ENCODE measurements at regions not wholly inside any gene's neighbourhood (a gene's known extent, or its start where the extent isn't known, plus 50 kb on each side); places are given as distances from the start of the nearest gene placed in this dataset.

- Histone ChIP-seq H3K4me1 (ENCODE audit: control insufficient read depth in 1 of 2, insufficient read depth in 2 of 2, low read length in 2 of 2) (no peaks in the 10 kb centered on the region), H3K9me2 (ENCODE audit: insufficient read depth) (no peaks in the 10 kb centered on the region), H3K9ac (ENCODE audit: low read length) (no peak overlapping the region), H3K4me2 (ENCODE audit: low read length) (no peak overlapping the region), H2AFZ (ENCODE audit: low read depth, low read length, poor library complexity, severe bottlenecking) (no peak overlapping the region), H3K4me3 (replicated peaks in 1 of 2; ENCODE audit: low read depth in 1 of 2, low read length in 2 of 2) (no peak overlapping the region), H3K27ac (ENCODE audit: low read depth, low read length) (no peak overlapping the region), H4K20me1 (ENCODE audit: insufficient read depth) (no peaks in the 10 kb centered on the region), H3K9me3 (ENCODE audit: control insufficient read depth in 1 of 2, insufficient read depth in 1 of 2, low read depth in 1 of 2, low read length in 2 of 2) (no peaks in the 10 kb centered on the region), H3K27me3 (ENCODE audit: insufficient read depth, low read length) (no peaks in the 10 kb centered on the region), H3K79me2 (ENCODE audit: insufficient read depth, low read length) (no peaks in the 10 kb centered on the region), H3K36me3 (ENCODE audit: control insufficient read depth in 1 of 2, insufficient read depth in 2 of 2, low read length in 2 of 2) (no peaks in the 10 kb centered on the region)
- RAD21 ChIA-PET (ENCODE audit: low non-redundant PET in 1 of 2, low total read pairs in 2 of 2, uncharacterized antibody in 2 of 2, unreplicated experiment in 2 of 2): no interaction called here
- intact Hi-C loops (cut with micrococcal nuclease): loop anchor here (10.0 kb wide), 2 partner anchors 1148 to 1618 kb away; no protein-coding TSS in a partner anchor
- no TSS peak for BruUV-seq (replicated peaks)
- DNase-seq (ENCODE audit: low read depth, low spot score): no peak
- no peak for TF ChIP-seq MAX (IDR thresholded peaks at IDR 0.05)
- POLR2A ChIA-PET: no interaction called here
- CTCF ChIA-PET: no interaction called here
- ATAC-seq: no peak
Measured at GRCh38 chr2:195312662-195313061, 344.4 kb upstream of the SLC39A10 start.

- Histone ChIP-seq H3K4me3 (replicated peaks in 1 of 2; ENCODE audit: low read depth in 1 of 2, low read length in 2 of 2) (no peak overlapping the region), H3K36me3 (ENCODE audit: control insufficient read depth in 1 of 2, insufficient read depth in 2 of 2, low read length in 2 of 2) (no peaks in the 10 kb centered on the region), H3K9me3 (ENCODE audit: control insufficient read depth in 1 of 2, insufficient read depth in 1 of 2, low read depth in 1 of 2, low read length in 2 of 2) (no peaks in the 10 kb centered on the region), H3K79me2 (ENCODE audit: insufficient read depth, low read length) (no peaks in the 10 kb centered on the region), H3K9ac (ENCODE audit: low read length) (no peak overlapping the region), H3K4me1 (ENCODE audit: control insufficient read depth in 1 of 2, insufficient read depth in 2 of 2, low read length in 2 of 2) (no peaks in the 10 kb centered on the region), H2AFZ (ENCODE audit: low read depth, low read length, poor library complexity, severe bottlenecking) (no peak overlapping the region), H3K27me3 (ENCODE audit: insufficient read depth, low read length) (no peaks in the 10 kb centered on the region), H3K9me2 (ENCODE audit: insufficient read depth) (no peaks in the 10 kb centered on the region), H3K27ac (ENCODE audit: low read depth, low read length) (no peak overlapping the region), H4K20me1 (ENCODE audit: insufficient read depth) (no peaks in the 10 kb centered on the region), H3K4me2 (ENCODE audit: low read length) (no peak overlapping the region)
- ATAC-seq: no peak
- ChIA-PET POLR2A (no interaction called here), RAD21 (ENCODE audit: low non-redundant PET in 1 of 2, low total read pairs in 2 of 2, uncharacterized antibody in 2 of 2, unreplicated experiment in 2 of 2) (no interaction called here), CTCF (no interaction called here)
- intact Hi-C loops (cut with micrococcal nuclease): loop anchor here (5.0 kb wide), 1 partner anchor 751 kb away; no protein-coding TSS in a partner anchor
- TF ChIP-seq EZH2 (IDR thresholded peaks at IDR 0.05) (no peak), EGR1 (IDR thresholded peaks at IDR 0.05; ENCODE audit: low read depth) (no peak), POLR2AphosphoS5 (IDR thresholded peaks at IDR 0.05; ENCODE audit: low read depth, low read length) (no peak), ZBTB33 (IDR thresholded peaks at IDR 0.05; ENCODE audit: extremely low read depth, insufficient replicate concordance, low read length) (no peak), TCF7L2 (IDR thresholded peaks at IDR 0.05; ENCODE audit: borderline replicate concordance, extremely low read depth, insufficient read depth, insufficient read length) (no peak), ZNF274 (IDR thresholded peaks at IDR 0.05; ENCODE audit: low read depth, low read length) (no peak), CEBPB (IDR thresholded peaks at IDR 0.05; ENCODE audit: low read depth) (no peak), SP1 (IDR thresholded peaks at IDR 0.05; ENCODE audit: low read depth) (no peak), SIN3A (IDR thresholded peaks at IDR 0.05; ENCODE audit: low read depth) (no peak), ZFX (IDR thresholded peaks at IDR 0.05) (no peak), YY1 (IDR thresholded peaks at IDR 0.05; ENCODE audit: extremely low read depth, insufficient replicate concordance, low read depth, low read length) (no peak), RAD21 (IDR thresholded peaks at IDR 0.05; ENCODE audit: low read depth) (no peak)
- no peak for DNase-seq (ENCODE audit: low read depth, low spot score)
- BruUV-seq (replicated peaks): no TSS peak
Measured at GRCh38 chr2:195308163-195308562, 348.9 kb upstream of the SLC39A10 start.

Measured in HCT116 (cell line).